Endometrium (tissue), 2 donors: ENCODE measurements at regions not wholly inside any gene's neighbourhood (a gene's known extent, or its start where the extent isn't known, plus 50 kb on each side); places are given as distances from the start of the nearest gene placed in this dataset.

ENCODE experiments used
- FAIRE-seq: peaks from 2 replicates; lab custom pipeline; 2012; peaks lifted over from hg19 to GRCh38; lab: Jason Lieb, UNC
- donor health status: control.
- donor health status: control.

- no peak for FAIRE-seq
These were observed 214.6 kb downstream of the FLRT2 start for GRCh38 chr14:85744573-85744972.

- FAIRE-seq: no peak
These were observed 202.1 kb downstream of the FLRT2 start for GRCh38 chr14:85732031-85732430.

GRCh38 chr14:85731186-85731585 lies 201.2 kb downstream of the FLRT2 start:
- no peak for FAIRE-seq

GRCh38 chr14:85728476-85729065 lies 198.6 kb downstream of the FLRT2 start:
- FAIRE-seq: no peak

- FAIRE-seq: no peak
These were observed 184.1 kb downstream of the FLRT2 start for GRCh38 chr14:85714069-85714468.

- no peak for FAIRE-seq
These were observed 181.7 kb downstream of the FLRT2 start for GRCh38 chr14:85711620-85712019.
